Stimulated activated CD4-positive, alpha-beta T cell treated with anti-CD3 and anti-CD28 coated beads, Interleukin-1b, Interleukin-23, amount 100 ng/mL, for 4 hours (primary cell): ENCODE measurements at regions not wholly inside any gene's neighbourhood (a gene's known extent, or its start where the extent isn't known, plus 50 kb on each side); places are given as distances from the start of the nearest gene placed in this dataset.
"Not testable (repeated sequence)": the region's sequence is repeated elsewhere in the genome, so short reads cannot be mapped to it uniquely, and the experiment has no call there.

ENCODE experiments used
- DNase-seq, 2 donors: peaks; one replicate each; pipeline ENCODE4 v3.0.0-alpha.2; 2020; ENCODE audit warnings: low read depth in 2 of 2

GRCh38 chr12:90829044-90829443 lies 125.9 kb downstream of the CCER1 start:
- DNase-seq: no peak

GRCh38 chr12:90828621-90829020 lies 126.4 kb downstream of the CCER1 start:
- DNase-seq: no peak

- no peak for DNase-seq
Observed at GRCh38 chr12:90827567-90827966, 127.4 kb downstream of the CCER1 start.

- no peak for DNase-seq
Observed at GRCh38 chr12:90826036-90826435, 128.9 kb downstream of the CCER1 start.

GRCh38 chr12:90823859-90824258 lies 131.1 kb downstream of the CCER1 start:
- DNase-seq: no peak

GRCh38 chr12:90819709-90820108 lies 135.3 kb downstream of the CCER1 start:
- no peak for DNase-seq

- no peak for DNase-seq
Observed at GRCh38 chr12:90816353-90817089, 138.5 kb downstream of the CCER1 start.

- DNase-seq: no peak
Observed at GRCh38 chr12:90809940-90810339, 145.0 kb downstream of the CCER1 start.

- DNase-seq: no peak
Observed at GRCh38 chr12:90808568-90808967, 146.4 kb downstream of the CCER1 start.

- DNase-seq: no peak
Observed at GRCh38 chr12:90802727-90803126, 152.2 kb downstream of the CCER1 start.

- DNase-seq: no peak
Observed at GRCh38 chr12:90801776-90802175, 153.2 kb downstream of the CCER1 start.

GRCh38 chr12:90794212-90794611 lies 160.8 kb downstream of the CCER1 start:
- DNase-seq: no peak

- DNase-seq: not testable (repeated sequence)
Observed at GRCh38 chr12:90792718-90793117, 162.3 kb downstream of the CCER1 start.

- DNase-seq: no peak
Observed at GRCh38 chr12:90791445-90791844, 163.5 kb downstream of the CCER1 start.

- no peak for DNase-seq
Observed at GRCh38 chr12:90790747-90791146, 164.2 kb downstream of the CCER1 start.

- no peak for DNase-seq
Observed at GRCh38 chr12:90773491-90773890, 181.5 kb downstream of the CCER1 start.

- DNase-seq: no peak
Observed at GRCh38 chr12:90770861-90771260, 184.1 kb downstream of the CCER1 start.

GRCh38 chr12:90757957-90758356 lies 197.0 kb downstream of the CCER1 start:
- DNase-seq: no peak

GRCh38 chr12:90745211-90745610 lies 209.8 kb downstream of the CCER1 start:
- DNase-seq: no peak

GRCh38 chr12:90741611-90742010 lies 213.4 kb downstream of the CCER1 start:
- DNase-seq: no peak

GRCh38 chr12:90729736-90730135 lies 225.2 kb downstream of the CCER1 start:
- no peak for DNase-seq

- DNase-seq: no peak
Observed at GRCh38 chr12:90712671-90713070, 242.3 kb downstream of the CCER1 start.

- no peak for DNase-seq
Observed at GRCh38 chr12:90710711-90711110, 244.3 kb downstream of the CCER1 start.

GRCh38 chr12:90706036-90706435 lies 248.9 kb downstream of the CCER1 start:
- DNase-seq: no peak
